ENCODE measurements at regions not wholly inside any gene's neighbourhood (a gene's known extent, or its start where the extent isn't known, plus 50 kb on each side); places are given as distances from the start of the nearest gene placed in this dataset.
"Not testable (repeated sequence)": the region's sequence is repeated elsewhere in the genome, so short reads cannot be mapped to it uniquely, and the experiment has no call there.

DNA sequence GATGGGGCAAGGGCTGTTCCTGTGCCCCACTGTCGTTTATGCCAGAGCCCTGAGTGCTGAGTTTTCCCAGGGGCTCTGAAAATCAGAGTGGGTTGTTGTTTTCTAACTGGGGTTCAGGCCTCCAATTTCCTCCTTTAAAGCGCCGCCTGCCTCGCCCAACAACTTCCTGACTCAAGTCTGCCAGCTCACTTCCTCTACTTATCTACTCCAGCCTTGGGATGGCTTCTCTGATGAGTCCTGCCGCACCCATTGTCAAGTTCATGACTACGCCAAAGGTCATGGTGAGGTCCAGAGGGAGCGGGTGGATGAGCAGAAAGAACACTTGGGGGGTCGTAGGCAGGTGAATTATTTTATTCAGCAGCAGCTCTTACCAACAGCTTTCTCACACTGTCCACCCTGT is 104.7 kb downstream of the UTP18 start:
- DNase-seq = no peak
- H3K9me3 Mint-ChIP-seq (ENCODE audit: unreplicated experiment) = no peaks in the 10 kb centered on the region
- no peaks in the 10 kb centered on the region for H3K27me3 Mint-ChIP-seq (ENCODE audit: unreplicated experiment)
- no peaks in the 10 kb centered on the region for H3K4me1 Mint-ChIP-seq (ENCODE audit: low read depth, unreplicated experiment)
- H3K4me3 Mint-ChIP-seq (ENCODE audit: unreplicated experiment) = no peak overlapping the region
- no peaks in the 10 kb centered on the region for H3K36me3 Mint-ChIP-seq (ENCODE audit: unreplicated experiment)
- H3K27ac Mint-ChIP-seq (ENCODE audit: unreplicated experiment) = no peak overlapping the region
- TF ChIP-seq CTCF (IDR thresholded peaks at IDR 0.05; ENCODE audit: partially characterized antibody, unreplicated experiment) = no peak

DNA sequence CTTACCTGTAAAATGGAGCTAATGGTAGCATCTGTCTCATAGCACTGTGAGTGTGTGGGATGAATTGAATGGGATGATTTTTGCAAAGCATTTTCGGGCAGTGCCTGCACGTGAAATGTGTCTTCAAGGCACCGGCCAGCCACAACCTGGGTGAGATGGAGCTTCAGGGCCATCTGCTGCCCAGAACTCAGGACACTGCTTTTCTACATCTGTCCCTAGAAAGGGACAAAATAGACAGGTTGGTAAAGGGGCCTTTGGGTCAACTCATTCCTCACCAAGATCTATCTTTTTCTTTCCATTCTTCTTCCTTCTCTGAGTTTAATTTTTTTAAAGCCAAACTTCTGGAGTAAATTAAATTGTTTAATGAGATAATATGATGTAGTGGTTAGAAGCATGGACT is 106.5 kb downstream of the UTP18 start:
- H3K27me3 Mint-ChIP-seq (ENCODE audit: unreplicated experiment) = no peaks in the 10 kb centered on the region
- peaks cover 4% of the 10 kb centered on the region for H3K4me1 Mint-ChIP-seq (ENCODE audit: low read depth, unreplicated experiment)
- no peak overlapping the region for H3K27ac Mint-ChIP-seq (ENCODE audit: unreplicated experiment)
- no peak overlapping the region for H3K4me3 Mint-ChIP-seq (ENCODE audit: unreplicated experiment)
- TF ChIP-seq CTCF (IDR thresholded peaks at IDR 0.05; ENCODE audit: partially characterized antibody, unreplicated experiment) = no peak
- no peaks in the 10 kb centered on the region for H3K36me3 Mint-ChIP-seq (ENCODE audit: unreplicated experiment)
- peaks cover 2% of the 10 kb centered on the region for H3K9me3 Mint-ChIP-seq (ENCODE audit: unreplicated experiment)
- no peak for DNase-seq

DNA sequence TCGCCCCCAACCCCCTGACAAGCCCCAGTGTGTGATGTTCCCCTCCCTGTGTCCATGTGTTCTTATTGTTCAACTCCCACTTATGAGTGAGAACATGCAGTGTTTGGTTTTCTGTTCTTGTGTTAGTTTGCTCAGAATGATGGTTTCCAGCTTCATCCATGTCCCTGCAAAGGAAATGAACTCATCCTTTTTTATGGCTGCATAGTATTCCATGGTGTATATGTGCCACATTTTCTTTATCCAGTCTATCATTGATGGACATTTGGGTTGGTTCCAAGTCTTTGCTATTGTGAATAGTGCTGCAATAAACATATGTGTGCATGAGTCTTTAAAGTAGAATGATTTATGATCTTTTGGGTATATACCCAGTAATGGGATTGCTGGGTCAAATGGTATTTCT is 107.5 kb downstream of the UTP18 start:
- H3K36me3 Mint-ChIP-seq (ENCODE audit: unreplicated experiment); H3K4me3 Mint-ChIP-seq (ENCODE audit: unreplicated experiment); H3K27ac Mint-ChIP-seq (ENCODE audit: unreplicated experiment); H3K9me3 Mint-ChIP-seq (ENCODE audit: unreplicated experiment); H3K27me3 Mint-ChIP-seq (ENCODE audit: unreplicated experiment); DNase-seq; H3K4me1 Mint-ChIP-seq (ENCODE audit: low read depth, unreplicated experiment): not testable (repeated sequence)

DNA sequence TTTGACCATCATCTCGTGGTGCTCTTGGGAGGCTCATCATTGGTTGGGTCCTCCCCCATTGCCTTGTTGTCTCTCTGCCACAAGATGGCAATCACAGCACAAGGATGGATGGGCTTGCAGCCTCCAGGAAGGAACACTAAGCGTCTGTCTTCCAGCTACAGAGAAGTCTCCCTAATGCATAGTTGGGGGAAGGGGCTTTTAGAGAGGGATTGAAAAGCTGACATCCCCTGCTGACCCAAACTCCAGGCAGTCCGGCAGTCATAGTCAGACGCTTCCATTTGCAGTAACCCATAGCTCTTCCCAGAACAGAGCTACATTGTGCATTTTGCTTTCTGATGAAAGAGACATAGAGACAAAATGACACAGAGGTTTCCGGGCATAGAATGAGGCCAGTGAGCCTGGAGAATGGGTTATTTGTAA is 111.4 kb downstream of the UTP18 start:
- Mint-ChIP-seq H3K4me3 (ENCODE audit: unreplicated experiment) (no peak overlapping the region), H3K4me1 (ENCODE audit: low read depth, unreplicated experiment) (peaks cover 6% of the 10 kb centered on the region), H3K27me3 (ENCODE audit: unreplicated experiment) (no peaks in the 10 kb centered on the region), H3K9me3 (ENCODE audit: unreplicated experiment) (peaks cover 3% of the 10 kb centered on the region), H3K27ac (ENCODE audit: unreplicated experiment) (no peak overlapping the region), H3K36me3 (ENCODE audit: unreplicated experiment) (no peaks in the 10 kb centered on the region)
- peak; percentile 35 for TF ChIP-seq CTCF (IDR thresholded peaks at IDR 0.05; ENCODE audit: partially characterized antibody, unreplicated experiment)
- DNase-seq = peak; percentile 58

- H3K9me3 Mint-ChIP-seq (ENCODE audit: unreplicated experiment) = peaks cover 3% of the 10 kb centered on the region
- H3K36me3 Mint-ChIP-seq (ENCODE audit: unreplicated experiment) = no peaks in the 10 kb centered on the region
- peaks cover 6% of the 10 kb centered on the region for H3K4me1 Mint-ChIP-seq (ENCODE audit: low read depth, unreplicated experiment)
- no peaks in the 10 kb centered on the region for H3K27me3 Mint-ChIP-seq (ENCODE audit: unreplicated experiment)
- no peak overlapping the region for H3K27ac Mint-ChIP-seq (ENCODE audit: unreplicated experiment)
- TF ChIP-seq CTCF (IDR thresholded peaks at IDR 0.05; ENCODE audit: partially characterized antibody, unreplicated experiment) = no peak
- H3K4me3 Mint-ChIP-seq (ENCODE audit: unreplicated experiment) = peak overlapping the region; percentile 58
- no peak for DNase-seq
Measured at GRCh38 chr17:51372345-51373004, 112.1 kb downstream of the UTP18 start.

All from glutamatergic neuron (in vitro differentiated cells).